ES-I3 (cell line): ENCODE measurements at regions not wholly inside any gene's neighbourhood (a gene's known extent, or its start where the extent isn't known, plus 50 kb on each side); places are given as distances from the start of the nearest gene placed in this dataset.

ENCODE experiments used
- H3K36me3 ChIP-seq: 2 replicates; pipeline ENCODE4 v1.6.1; 2013; ENCODE audit warnings: mild to moderate bottlenecking, low read length, control low read depth, moderate library complexity; ENCODE audit not compliant: insufficient read depth
- H3K4me1 ChIP-seq: 2 replicates; pipeline ENCODE4 v1.6.1; 2013; ENCODE audit warnings: mild to moderate bottlenecking, control low read depth, low read length; ENCODE audit not compliant: insufficient read depth
- H3K9ac ChIP-seq: 2 replicates; pipeline ENCODE4 v1.6.1; 2013; ENCODE audit warnings: low read depth, mild to moderate bottlenecking, low read length, moderate library complexity
- H3K9me3 ChIP-seq: 2 replicates; pipeline ENCODE4 v1.6.1; 2013; ENCODE audit warnings: mild to moderate bottlenecking, low read length, moderate library complexity; ENCODE audit not compliant: control insufficient read depth, insufficient read depth

DNA sequence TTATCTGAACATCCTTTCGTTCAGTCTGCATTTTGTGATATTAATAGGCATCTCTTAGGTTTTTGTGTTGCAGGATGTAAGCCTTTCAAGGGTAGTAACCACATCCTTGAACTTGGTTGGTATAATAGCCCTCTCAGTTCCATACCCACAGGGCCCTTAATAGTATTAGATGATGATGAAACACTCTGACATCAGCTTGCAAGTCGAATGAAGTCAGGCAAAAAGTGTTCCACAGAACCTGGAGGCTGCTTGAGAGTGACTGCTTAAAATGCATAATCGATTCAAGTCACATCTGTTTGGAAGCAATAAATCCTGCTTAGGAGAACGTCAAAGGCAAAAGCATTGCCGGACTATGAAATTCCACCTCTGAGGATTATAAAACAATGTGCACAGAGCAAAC, 415.6 kb upstream of the KAZN start:
- Histone ChIP-seq H3K4me1 (peaks cover 21% of the 10 kb centered on the region; the same call in 1 of the 2 replicates), H3K9ac (no peak overlapping the region), H3K36me3 (no peaks in the 10 kb centered on the region), H3K9me3 (no peaks in the 10 kb centered on the region)

DNA sequence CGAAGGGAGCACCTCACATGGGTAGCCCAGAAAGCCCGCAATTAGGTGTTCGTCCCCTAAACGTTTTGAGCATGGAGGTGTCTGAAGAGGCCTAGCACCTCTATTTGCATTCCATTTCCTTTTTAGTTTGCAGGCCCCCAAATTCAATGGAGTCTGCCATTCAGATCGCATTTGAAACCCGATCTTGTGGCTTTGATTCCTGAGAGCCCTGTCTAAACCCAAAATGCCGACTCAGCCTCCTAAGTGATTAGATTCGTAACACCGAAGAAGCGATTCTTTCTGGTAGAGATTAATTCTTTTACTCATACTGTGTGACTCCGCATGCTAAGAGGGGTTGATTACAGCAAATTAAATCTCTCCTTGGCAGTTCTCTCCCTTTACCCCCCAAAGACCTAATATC, 415.2 kb upstream of the KAZN start:
- Histone ChIP-seq H3K4me1 (peaks cover 21% of the 10 kb centered on the region; the same call in 1 of the 2 replicates), H3K9me3 (no peaks in the 10 kb centered on the region), H3K36me3 (no peaks in the 10 kb centered on the region), H3K9ac (no peak overlapping the region)

- H3K9ac ChIP-seq = no peak overlapping the region
- H3K4me1 ChIP-seq = peaks cover 21% of the 10 kb centered on the region; the same call in 1 of the 2 replicates
- no peaks in the 10 kb centered on the region for H3K36me3 ChIP-seq
- no peaks in the 10 kb centered on the region for H3K9me3 ChIP-seq
These were observed 414.0 kb upstream of the KAZN start for GRCh38 chr1:14184454-14184853.

DNA sequence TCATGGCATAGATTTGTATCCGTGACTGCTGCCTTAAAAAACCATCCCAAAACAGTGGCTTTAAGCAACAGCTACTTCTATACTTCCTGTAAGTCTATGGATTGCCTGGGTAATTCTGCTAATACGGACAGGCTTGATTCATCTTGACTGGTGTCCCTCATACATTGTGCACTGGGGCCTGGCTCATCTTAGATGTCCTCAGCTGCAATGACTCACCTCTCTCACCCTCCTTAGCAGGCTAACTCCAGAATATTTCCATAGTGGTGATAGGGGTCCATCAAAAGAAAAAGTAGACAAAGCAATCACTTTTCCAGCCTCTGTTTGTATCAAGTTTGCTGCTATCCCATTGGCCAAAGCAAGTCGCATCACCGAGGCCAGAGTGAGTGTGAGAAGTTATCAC, 409.1 kb upstream of the KAZN start:
- H3K9me3 ChIP-seq = no peaks in the 10 kb centered on the region
- H3K4me1 ChIP-seq = peaks cover 10% of the 10 kb centered on the region
- no peak overlapping the region for H3K9ac ChIP-seq
- H3K36me3 ChIP-seq = no peaks in the 10 kb centered on the region

GRCh38 chr1:14190508-14190907, 408.0 kb upstream of the KAZN start:
- H3K9ac ChIP-seq = no peak overlapping the region
- no peaks in the 10 kb centered on the region for H3K9me3 ChIP-seq
- H3K36me3 ChIP-seq = no peaks in the 10 kb centered on the region
- peaks cover 10% of the 10 kb centered on the region for H3K4me1 ChIP-seq

DNA sequence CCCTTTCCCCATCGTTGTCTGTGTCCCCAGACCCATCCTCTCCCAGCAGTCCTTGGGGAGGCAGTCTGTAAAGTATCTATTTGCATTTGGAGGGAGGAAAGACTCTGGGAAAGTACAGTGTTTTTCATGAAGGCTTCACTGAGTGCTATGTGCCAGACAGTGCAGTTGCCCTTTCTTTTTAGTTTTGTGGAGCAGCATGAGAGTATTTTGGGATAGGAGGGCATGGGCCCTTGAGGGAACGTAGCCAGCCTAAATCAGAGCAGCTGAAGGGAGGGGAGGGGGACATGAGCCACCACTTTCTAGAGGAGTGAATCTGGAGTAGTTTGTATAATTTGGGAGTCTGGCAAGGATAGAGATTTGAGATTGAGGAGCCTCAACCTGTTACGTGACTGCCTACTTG, 404.0 kb upstream of the KAZN start:
- Histone ChIP-seq H3K4me1 (peaks cover 10% of the 10 kb centered on the region), H3K9me3 (no peaks in the 10 kb centered on the region), H3K9ac (no peak overlapping the region), H3K36me3 (no peaks in the 10 kb centered on the region)

GRCh38 chr1:14205066-14205465, 393.4 kb upstream of the KAZN start:
- no peak overlapping the region for H3K9ac ChIP-seq
- peaks cover 2% of the 10 kb centered on the region; the same call in 1 of the 2 replicates for H3K9me3 ChIP-seq
- no peaks in the 10 kb centered on the region for H3K36me3 ChIP-seq
- H3K4me1 ChIP-seq = no peaks in the 10 kb centered on the region

- no peaks in the 10 kb centered on the region for H3K4me1 ChIP-seq
- no peak overlapping the region for H3K9ac ChIP-seq
- no peaks in the 10 kb centered on the region for H3K36me3 ChIP-seq
- peaks cover 18% of the 10 kb centered on the region for H3K9me3 ChIP-seq
These were observed 383.3 kb upstream of the KAZN start for GRCh38 chr1:14215151-14215550.

- no peak overlapping the region for H3K9ac ChIP-seq
- no peaks in the 10 kb centered on the region for H3K4me1 ChIP-seq
- H3K36me3 ChIP-seq = no peaks in the 10 kb centered on the region
- H3K9me3 ChIP-seq = peaks cover 15% of the 10 kb centered on the region
These were observed 381.1 kb upstream of the KAZN start for GRCh38 chr1:14217384-14217783.

DNA sequence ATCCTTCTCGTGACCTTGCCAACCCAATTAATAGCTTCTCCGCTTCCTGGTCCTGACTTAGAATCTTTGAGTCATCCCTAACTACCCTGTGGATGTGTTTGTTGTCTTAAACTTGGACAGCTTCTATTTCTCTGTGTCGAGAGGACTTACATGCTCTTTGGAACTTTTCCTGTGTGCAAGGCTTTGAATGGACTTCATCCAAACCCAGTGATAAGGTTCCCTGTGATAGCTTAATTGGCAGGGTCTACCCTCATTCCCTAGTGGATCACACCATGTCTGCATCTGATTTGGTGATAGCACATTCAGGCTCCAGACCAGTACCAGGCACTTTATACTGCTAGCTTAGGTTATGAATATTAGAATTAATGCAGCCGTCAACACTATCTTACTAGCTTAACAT, 378.2 kb upstream of the KAZN start:
- peaks cover 15% of the 10 kb centered on the region for H3K9me3 ChIP-seq
- H3K36me3 ChIP-seq = no peaks in the 10 kb centered on the region
- H3K9ac ChIP-seq = no peak overlapping the region
- no peaks in the 10 kb centered on the region for H3K4me1 ChIP-seq

- no peaks in the 10 kb centered on the region for H3K36me3 ChIP-seq
- peaks cover 15% of the 10 kb centered on the region for H3K9me3 ChIP-seq
- H3K4me1 ChIP-seq = no peaks in the 10 kb centered on the region
- H3K9ac ChIP-seq = no peak overlapping the region
These were observed 377.7 kb upstream of the KAZN start for GRCh38 chr1:14220811-14221210.

- Histone ChIP-seq H3K4me1 (no peaks in the 10 kb centered on the region), H3K9ac (no peak overlapping the region), H3K9me3 (peaks cover 5% of the 10 kb centered on the region; the same call in 1 of the 2 replicates), H3K36me3 (no peaks in the 10 kb centered on the region)
These were observed 376.4 kb upstream of the KAZN start for GRCh38 chr1:14222086-14222485.

GRCh38 chr1:14228677-14229076, 369.8 kb upstream of the KAZN start:
- no peaks in the 10 kb centered on the region for H3K36me3 ChIP-seq
- H3K4me1 ChIP-seq = 0 out of 2 replicates have a peak, but pooled peaks cover 4% of the 10 kb centered on the region
- H3K9ac ChIP-seq = no peak overlapping the region
- no peaks in the 10 kb centered on the region; the same call in 1 of the 2 replicates for H3K9me3 ChIP-seq

- no peaks in the 10 kb centered on the region for H3K36me3 ChIP-seq
- H3K9ac ChIP-seq = no peak overlapping the region
- H3K4me1 ChIP-seq = 0 out of 2 replicates have a peak, but pooled peaks cover 4% of the 10 kb centered on the region
These were observed 365.0 kb upstream of the KAZN start for GRCh38 chr1:14233510-14233909.

GRCh38 chr1:14236097-14236496, 362.4 kb upstream of the KAZN start:
- H3K9ac ChIP-seq = no peak overlapping the region
- no peaks in the 10 kb centered on the region for H3K36me3 ChIP-seq
- H3K4me1 ChIP-seq = 0 out of 2 replicates have a peak, but pooled peaks cover 4% of the 10 kb centered on the region
- no peaks in the 10 kb centered on the region for H3K9me3 ChIP-seq

More at GRCh38 chr1:14233510-14233909, 365.0 kb upstream of the KAZN start:
- H3K9me3 ChIP-seq = no peaks in the 10 kb centered on the region
